Fibroblast of lung (primary cell): ENCODE measurements at regions not wholly inside any gene's neighbourhood (a gene's known extent, or its start where the extent isn't known, plus 50 kb on each side); places are given as distances from the start of the nearest gene placed in this dataset.

Source experiments
- DNase-seq, 2 donors: peaks; one replicate each; pipeline versions ENCODE4 v3.0.0 to v3.0.0-alpha.2; 2010; ENCODE audit warnings: low read depth in 2 of 2
- H2AFZ ChIP-seq: 2 replicates; pipeline ENCODE4 v1.5.1; 2012; ENCODE audit warnings: low read length, control low read depth, inconsistent platforms
- H3K27ac ChIP-seq: 2 replicates; pipeline ENCODE4 v1.5.1; 2011; ENCODE audit warnings: low read length, control low read depth; ENCODE audit not compliant: insufficient read depth
- H3K27me3 ChIP-seq: 2 replicates; pipeline ENCODE4 v1.5.1; 2011; ENCODE audit warnings: mild to moderate bottlenecking, low read length; ENCODE audit not compliant: control insufficient read depth, insufficient read depth
- H3K36me3 ChIP-seq: 2 replicates; pipeline ENCODE4 v1.5.1; 2011; ENCODE audit warnings: low read length; ENCODE audit not compliant: control insufficient read depth, insufficient read depth
- H3K4me1 ChIP-seq: 2 replicates; pipeline ENCODE4 v1.5.1; 2011; ENCODE audit warnings: low read length; ENCODE audit not compliant: control insufficient read depth, insufficient read depth; ENCODE audit errors: extremely low read depth
- H3K4me2 ChIP-seq: 2 replicates; pipeline ENCODE4 v1.5.1; 2011; ENCODE audit warnings: low read length, control low read depth; ENCODE audit not compliant: insufficient read depth; ENCODE audit errors: extremely low read depth
- H3K4me3 ChIP-seq, 4 experiments: fragments of 200-600 bp in 1 of 4; sonication (generic) in 1 of 4; replicated peaks in 1 of 4; 2 replicates each; pipeline ENCODE4 v1.5.1; 2011 to 2016; ENCODE audit warnings: low read length in 4 of 4, low read depth in 3 of 4, mild to moderate bottlenecking in 3 of 4, control low read depth in 2 of 4, inconsistent platforms in 1 of 4, mixed read lengths in 1 of 4; ENCODE audit not compliant: insufficient read depth in 1 of 4; ENCODE audit errors: control extremely low read depth in 1 of 4
- H3K79me2 ChIP-seq: 2 replicates; pipeline ENCODE4 v1.5.1; 2012; ENCODE audit warnings: mild to moderate bottlenecking, low read length, inconsistent platforms; ENCODE audit not compliant: control insufficient read depth, insufficient read depth
- H3K9ac ChIP-seq: 2 replicates; pipeline ENCODE4 v1.5.1; 2011; ENCODE audit warnings: mild to moderate bottlenecking, low read length, control low read depth; ENCODE audit not compliant: insufficient read depth
- H3K9me3 ChIP-seq: 2 replicates; pipeline ENCODE4 v1.5.1; 2012; ENCODE audit warnings: low read depth, low read length; ENCODE audit not compliant: control insufficient read depth, insufficient read depth
- H4K20me1 ChIP-seq: 2 replicates; pipeline ENCODE4 v1.5.1; 2011; ENCODE audit warnings: low read length; ENCODE audit not compliant: control insufficient read depth, insufficient read depth; ENCODE audit errors: extremely low read depth
- EZH2 ChIP-seq: IDR thresholded peaks from 2 replicates; pipeline ENCODE4 v1.5.1; 2012; ENCODE audit warnings: low read length, control low read depth, mild to moderate bottlenecking; ENCODE audit errors: missing control alignments
- TF ChIP-seq, protein P1 (sequence below), 2 donors: IDR thresholded peaks in 1 of 2; conservative IDR thresholded peaks in 1 of 2; 1 replicate in 1 of 2; 2 replicates in 1 of 2; pipeline ENCODE4 v1.5.1; 2011 to 2012; ENCODE audit warnings: low read length in 2 of 2, control low read depth in 1 of 2, inconsistent platforms in 1 of 2, low read depth in 1 of 2, mild to moderate bottlenecking in 1 of 2

DNA sequence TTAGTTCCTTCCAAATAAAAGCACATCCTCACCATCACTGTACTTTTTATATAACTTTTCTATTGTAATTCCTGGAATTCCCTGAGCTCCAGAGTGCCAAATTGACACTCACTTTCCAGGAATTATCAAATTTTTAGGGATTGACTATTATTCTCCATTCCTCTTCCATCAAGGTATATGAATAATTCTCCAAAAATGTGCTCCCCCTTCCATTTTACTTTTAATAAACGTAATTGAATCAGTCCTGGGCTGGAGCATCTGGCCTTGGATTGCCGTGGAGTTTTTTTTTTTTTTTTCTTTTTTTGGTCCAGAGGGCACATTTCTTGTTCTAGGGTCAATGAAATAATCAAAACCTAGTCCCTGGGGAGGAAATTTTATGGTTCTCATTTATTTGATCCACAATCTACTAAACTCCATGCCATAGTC lies 304.3 kb downstream of the CDCA7 start:
- H3K79me2 ChIP-seq, result no peaks in the 10 kb centered on the region
- no peak overlapping the region for H3K4me2 ChIP-seq
- H3K9me3 ChIP-seq, result no peaks in the 10 kb centered on the region
- H3K4me3 ChIP-seq, result no peak overlapping the region
- H3K9ac ChIP-seq, result no peak overlapping the region
- TF ChIP-seq EZH2, result no peak
- TF ChIP-seq, protein P1, sequence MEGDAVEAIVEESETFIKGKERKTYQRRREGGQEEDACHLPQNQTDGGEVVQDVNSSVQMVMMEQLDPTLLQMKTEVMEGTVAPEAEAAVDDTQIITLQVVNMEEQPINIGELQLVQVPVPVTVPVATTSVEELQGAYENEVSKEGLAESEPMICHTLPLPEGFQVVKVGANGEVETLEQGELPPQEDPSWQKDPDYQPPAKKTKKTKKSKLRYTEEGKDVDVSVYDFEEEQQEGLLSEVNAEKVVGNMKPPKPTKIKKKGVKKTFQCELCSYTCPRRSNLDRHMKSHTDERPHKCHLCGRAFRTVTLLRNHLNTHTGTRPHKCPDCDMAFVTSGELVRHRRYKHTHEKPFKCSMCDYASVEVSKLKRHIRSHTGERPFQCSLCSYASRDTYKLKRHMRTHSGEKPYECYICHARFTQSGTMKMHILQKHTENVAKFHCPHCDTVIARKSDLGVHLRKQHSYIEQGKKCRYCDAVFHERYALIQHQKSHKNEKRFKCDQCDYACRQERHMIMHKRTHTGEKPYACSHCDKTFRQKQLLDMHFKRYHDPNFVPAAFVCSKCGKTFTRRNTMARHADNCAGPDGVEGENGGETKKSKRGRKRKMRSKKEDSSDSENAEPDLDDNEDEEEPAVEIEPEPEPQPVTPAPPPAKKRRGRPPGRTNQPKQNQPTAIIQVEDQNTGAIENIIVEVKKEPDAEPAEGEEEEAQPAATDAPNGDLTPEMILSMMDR (conservative IDR thresholded peaks at IDR 0.05 in 1 of 2, IDR thresholded peaks at IDR 0.05 in 1 of 2; ENCODE audit: low read depth in 1 of 2, low read length in 2 of 2), result no peak
- peak in 1 of 2 donors; percentile 80 for DNase-seq
- peak overlapping the region; percentile 4 for H3K27ac ChIP-seq
- no peaks in the 10 kb centered on the region for H3K36me3 ChIP-seq
- H4K20me1 ChIP-seq, result no peaks in the 10 kb centered on the region
- H3K27me3 ChIP-seq, result no peaks in the 10 kb centered on the region
- peaks cover 12% of the 10 kb centered on the region for H3K4me1 ChIP-seq
- H2AFZ ChIP-seq, result no peak overlapping the region

DNA sequence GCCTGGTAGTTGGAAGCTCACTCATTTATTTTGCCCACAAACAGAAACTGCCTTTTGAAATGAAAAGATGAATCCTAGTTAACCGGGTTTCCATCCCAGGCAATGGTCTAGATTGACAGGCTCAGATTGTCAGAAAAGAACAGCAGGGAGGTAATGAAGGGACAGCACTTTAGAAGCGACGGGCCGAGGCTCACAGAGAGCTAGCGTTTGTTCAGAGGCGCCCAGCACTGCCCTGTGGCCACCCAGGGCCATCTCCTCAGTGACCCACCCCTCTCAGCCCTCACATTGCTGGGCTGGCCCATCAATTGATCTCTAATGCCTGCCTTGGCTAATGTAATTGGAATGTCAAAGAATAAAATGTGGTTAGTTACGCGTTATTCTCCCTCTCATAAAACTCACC lies 304.8 kb downstream of the CDCA7 start:
- TF ChIP-seq, protein P1 (conservative IDR thresholded peaks at IDR 0.05 in 1 of 2, IDR thresholded peaks at IDR 0.05 in 1 of 2; ENCODE audit: low read depth in 1 of 2, low read length in 2 of 2), result no peak
- no peak for TF ChIP-seq EZH2
- no peak overlapping the region for H3K4me3 ChIP-seq
- no peaks in the 10 kb centered on the region for H3K9me3 ChIP-seq
- peaks cover 12% of the 10 kb centered on the region for H3K4me1 ChIP-seq
- peak in 1 of 2 donors; percentile 39 for DNase-seq
- H2AFZ ChIP-seq, result no peak overlapping the region
- H4K20me1 ChIP-seq, result no peaks in the 10 kb centered on the region
- H3K4me2 ChIP-seq, result no peak overlapping the region
- H3K79me2 ChIP-seq, result no peaks in the 10 kb centered on the region
- no peak overlapping the region for H3K9ac ChIP-seq
- peak overlapping the region; percentile 11 for H3K27ac ChIP-seq
- H3K27me3 ChIP-seq, result no peaks in the 10 kb centered on the region
- H3K36me3 ChIP-seq, result no peaks in the 10 kb centered on the region

DNA sequence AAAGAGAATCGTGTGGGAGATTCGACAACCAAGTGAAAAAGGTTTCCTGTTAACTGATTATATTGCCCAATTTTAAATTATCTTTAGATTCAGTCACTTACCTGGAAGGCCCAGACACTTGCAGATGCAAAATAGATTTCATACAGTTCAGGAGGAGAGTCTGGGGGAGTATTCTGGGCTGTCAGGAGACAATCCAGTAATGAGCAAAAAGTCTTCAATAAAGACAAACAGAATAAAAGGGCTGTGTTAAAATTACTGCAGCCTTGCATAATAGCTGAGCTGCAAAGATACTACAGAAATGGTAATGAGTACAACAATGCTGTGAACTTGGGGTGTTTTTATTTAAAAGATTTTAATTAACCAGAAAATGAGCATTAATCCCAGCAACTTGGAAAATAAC lies 303.6 kb downstream of the SP3 start:
- Histone ChIP-seq H3K79me2 (no peaks in the 10 kb centered on the region), H3K4me2 (no peak overlapping the region), H4K20me1 (no peaks in the 10 kb centered on the region), H2AFZ (no peak overlapping the region), H3K27me3 (no peaks in the 10 kb centered on the region), H3K27ac (no peak overlapping the region), H3K9ac (no peak overlapping the region), H3K9me3 (no peaks in the 10 kb centered on the region), H3K4me3 (no peak overlapping the region), H3K36me3 (no peaks in the 10 kb centered on the region), H3K4me1 (peaks cover 12% of the 10 kb centered on the region)
- no peak for DNase-seq
- TF ChIP-seq, protein P1 (conservative IDR thresholded peaks at IDR 0.05 in 1 of 2, IDR thresholded peaks at IDR 0.05 in 1 of 2; ENCODE audit: low read depth in 1 of 2, low read length in 2 of 2), result no peak
- TF ChIP-seq EZH2, result no peak
